GM19043 (cell line): ENCODE measurements at regions not wholly inside any gene's neighbourhood (a gene's known extent, or its start where the extent isn't known, plus 50 kb on each side); places are given as distances from the start of the nearest gene placed in this dataset.
A peak's percentile ranks its signal among the peaks of the same experiment; 100 is the strongest.

Source experiments
- ATAC-seq: cut with Tn5 transposase; IDR thresholded peaks from one replicate; pipeline ENCODE4 v1.9.1; 2021; ENCODE audit warnings: low read depth; ENCODE audit not compliant: unreplicated experiment

- ATAC-seq: peak; percentile 87
Measured at GRCh38 chr5:82351754-82352145, 73.6 kb upstream of the RPS23 start.

- no peak for ATAC-seq
Measured at GRCh38 chr5:82351297-82351696, 73.1 kb upstream of the RPS23 start.

- no peak for ATAC-seq
Measured at GRCh38 chr5:82349652-82350051, 71.5 kb upstream of the RPS23 start.

DNA sequence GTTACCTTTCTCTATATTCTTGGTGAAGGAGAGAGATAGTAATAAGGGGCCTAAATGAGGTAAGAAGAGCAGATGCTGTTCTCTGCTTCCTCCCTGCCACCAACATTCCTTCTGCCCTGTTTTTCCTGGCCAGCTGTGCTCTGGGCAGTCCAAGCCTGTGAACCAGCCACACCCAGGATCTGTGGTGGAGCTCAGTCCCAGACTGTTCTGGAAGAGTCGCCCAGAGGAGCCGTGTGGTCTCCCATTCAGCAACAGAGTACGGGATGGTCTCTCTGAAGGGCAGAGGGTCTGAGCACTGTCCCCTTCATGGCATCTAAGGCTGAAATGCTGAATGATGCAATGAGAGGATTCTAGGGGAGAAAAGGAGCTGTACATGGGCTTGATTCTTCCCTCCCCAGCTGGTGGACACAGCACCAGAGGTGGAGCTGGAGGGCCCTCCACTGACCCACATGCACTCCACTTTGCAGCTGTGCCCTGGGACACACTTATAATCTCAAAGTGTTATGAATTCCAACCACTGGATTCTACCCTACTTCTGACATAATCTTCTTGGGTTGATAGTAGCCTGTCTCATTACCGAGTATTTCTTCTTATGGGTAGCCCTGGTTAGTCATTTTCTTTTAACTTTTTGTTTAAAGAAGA is 70.8 kb upstream of the RPS23 start:
- ATAC-seq: no peak

DNA sequence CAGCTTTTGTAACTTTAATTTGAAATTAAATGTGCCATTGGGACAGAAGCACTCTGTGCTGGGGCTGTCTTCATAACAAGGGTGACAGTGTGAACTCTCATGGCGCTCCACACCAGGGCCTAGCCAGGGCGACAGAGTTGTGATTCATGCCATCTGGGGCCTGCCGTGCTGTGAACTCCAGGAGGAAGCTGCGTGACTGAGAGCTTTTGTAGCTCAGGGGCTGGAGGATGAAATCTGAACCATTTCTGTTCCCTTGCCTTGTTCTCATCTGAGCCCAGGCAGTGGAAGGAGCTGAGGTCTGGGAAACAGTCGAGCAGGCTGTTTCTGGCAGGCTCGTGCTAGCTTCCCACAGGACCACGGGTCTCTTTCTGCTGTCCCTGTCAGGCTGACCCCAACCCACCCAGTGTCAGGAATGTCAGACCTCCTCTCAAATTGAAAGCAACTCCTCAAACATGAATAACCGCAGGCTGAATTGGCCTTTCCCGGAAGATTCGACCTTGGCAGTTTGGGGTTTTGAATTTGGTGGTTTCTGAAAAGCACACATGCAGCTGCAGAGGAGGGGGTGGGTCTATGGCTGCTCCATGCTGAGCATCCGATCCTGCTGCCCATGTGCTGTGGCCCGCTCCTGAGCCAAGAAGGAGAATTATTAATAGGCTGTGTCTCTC is 69.2 kb upstream of the RPS23 start:
- ATAC-seq: no peak

- ATAC-seq: no peak
Measured at GRCh38 chr5:82346399-82347165, 68.4 kb upstream of the RPS23 start.

DNA sequence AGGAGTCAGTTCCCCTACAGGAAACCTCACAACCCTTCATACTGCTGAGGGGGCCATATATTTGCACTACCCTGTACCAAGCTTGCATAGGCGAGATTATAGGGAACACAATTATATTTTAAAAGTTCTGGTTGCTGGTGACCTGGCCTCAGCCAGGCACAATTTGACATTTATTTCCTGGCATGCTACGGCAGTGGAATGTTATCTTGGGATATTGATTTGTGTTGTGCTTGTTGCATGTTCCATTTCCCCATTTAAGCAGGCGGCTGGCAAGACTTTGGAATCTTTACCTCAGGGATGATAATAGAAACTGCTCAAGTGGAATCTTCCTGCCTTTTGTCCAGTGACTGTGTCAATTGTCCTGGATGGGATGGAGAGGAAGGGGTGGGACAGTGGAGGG is 67.0 kb upstream of the RPS23 start:
- no peak for ATAC-seq

DNA sequence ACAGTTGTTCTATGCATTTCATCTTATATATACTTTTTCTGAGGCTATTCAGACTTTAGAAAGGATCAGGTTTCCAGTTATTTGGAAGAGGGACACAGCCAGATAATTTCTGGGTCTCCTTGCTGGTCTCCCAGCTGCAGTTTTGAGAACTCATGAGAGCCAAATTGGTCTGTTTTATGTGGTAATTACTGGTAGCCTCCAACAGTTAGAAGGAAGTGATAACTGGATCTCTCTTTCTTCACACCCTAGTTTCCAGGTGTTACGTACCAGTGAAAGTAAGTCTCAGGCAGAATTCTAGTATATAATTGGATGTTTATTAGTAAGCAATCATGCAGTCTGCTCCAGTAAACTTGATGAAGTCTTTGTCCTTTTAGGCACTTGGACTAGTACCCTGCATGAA is 63.2 kb upstream of the RPS23 start:
- no peak for ATAC-seq

DNA sequence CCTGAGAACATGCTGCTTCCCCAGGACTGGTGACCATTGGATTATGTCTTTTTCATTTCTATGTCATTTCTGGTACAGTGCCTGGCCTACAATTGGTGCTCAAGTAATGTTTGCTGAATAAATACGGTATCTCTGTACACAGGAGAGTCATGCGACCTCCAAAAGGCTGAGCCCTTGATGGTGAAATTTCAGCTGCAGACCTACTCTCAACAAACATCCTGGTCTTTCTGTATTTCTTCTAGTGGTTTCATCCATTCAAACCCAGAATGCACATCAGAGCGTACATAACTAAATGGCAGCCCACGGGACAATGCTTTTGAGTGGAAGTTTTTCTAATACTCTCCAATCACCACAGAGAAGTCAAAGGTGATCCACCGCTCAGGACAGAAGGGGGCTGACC is 62.6 kb upstream of the RPS23 start:
- no peak for ATAC-seq

- no peak for ATAC-seq
Measured at GRCh38 chr5:82339792-82340191, 61.6 kb upstream of the RPS23 start.

- no peak for ATAC-seq
Measured at GRCh38 chr5:82338771-82339373, 60.7 kb upstream of the RPS23 start.

GRCh38 chr5:82336959-82337351 is 58.8 kb upstream of the RPS23 start:
- no peak for ATAC-seq

DNA sequence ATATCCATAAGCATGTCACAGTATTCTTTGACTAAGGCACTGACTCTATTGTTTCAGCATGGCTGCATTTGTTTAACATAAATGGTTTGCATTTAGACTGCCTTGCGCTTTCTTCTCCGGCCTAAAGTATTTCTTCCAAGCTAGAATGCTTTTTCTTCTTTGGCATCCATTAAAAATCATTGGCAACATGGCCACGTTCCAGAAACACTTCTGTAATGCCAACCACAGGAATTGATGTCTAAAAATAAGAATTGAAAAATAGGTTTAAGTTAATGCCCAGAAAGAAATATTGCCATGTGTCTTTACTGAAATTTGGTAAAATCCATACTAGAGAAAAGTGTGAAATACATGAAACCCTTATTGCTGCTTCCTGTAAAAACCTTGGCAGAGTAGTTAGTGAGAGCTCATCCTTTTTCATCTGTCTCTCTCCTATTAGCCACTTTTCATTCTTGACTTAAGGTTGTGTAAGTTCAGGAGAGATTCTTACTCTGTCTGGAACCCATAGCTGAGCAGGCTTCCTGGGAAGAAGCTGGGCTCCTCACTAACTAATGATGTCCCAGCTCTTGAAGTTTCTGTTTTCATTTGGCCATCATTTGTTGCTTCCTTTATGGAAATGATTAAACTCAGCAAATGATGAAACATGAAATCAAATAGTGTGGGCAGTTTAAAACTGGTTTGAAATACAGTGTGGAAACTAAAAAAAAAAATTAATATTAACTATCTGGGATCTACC is 58.2 kb upstream of the RPS23 start:
- ATAC-seq: no peak

DNA sequence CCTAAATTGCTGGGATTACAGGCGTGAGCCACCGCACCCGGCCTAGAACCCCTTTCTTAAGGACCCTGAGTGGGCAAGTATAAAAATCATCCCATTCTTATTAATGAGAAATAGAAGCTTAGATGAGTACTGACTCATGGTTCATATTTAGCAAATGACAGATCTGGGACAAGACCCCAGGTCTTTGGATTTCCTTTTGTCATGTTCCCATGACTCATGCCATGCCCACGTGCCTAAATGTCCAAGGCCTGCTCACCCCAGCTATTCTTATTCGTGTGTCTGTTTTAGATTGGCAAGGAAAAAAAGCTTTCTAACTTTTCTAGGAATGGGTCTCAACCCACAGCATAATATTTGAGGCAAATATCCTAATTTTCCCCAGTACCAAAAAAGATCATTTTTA is 57.7 kb upstream of the RPS23 start:
- no peak for ATAC-seq

DNA sequence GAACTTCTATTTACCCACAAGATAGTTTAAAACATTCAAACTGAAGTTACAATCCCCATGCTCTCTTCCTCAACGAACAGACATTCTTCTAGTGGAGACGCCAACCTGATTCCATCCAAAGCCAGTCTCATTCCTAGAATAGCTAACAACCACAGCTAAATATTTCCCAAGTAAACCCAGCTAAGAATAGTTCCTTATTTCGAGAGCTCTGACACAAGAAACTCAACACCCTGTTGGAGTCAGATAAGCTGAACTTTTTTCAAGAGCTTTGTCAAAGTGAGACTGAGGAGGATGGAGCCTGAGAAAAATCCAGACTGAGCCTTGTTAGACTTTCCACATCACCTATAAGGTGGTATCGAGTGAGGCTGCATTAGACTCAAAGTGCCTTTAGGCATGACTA is 56.7 kb upstream of the RPS23 start:
- ATAC-seq: no peak

DNA sequence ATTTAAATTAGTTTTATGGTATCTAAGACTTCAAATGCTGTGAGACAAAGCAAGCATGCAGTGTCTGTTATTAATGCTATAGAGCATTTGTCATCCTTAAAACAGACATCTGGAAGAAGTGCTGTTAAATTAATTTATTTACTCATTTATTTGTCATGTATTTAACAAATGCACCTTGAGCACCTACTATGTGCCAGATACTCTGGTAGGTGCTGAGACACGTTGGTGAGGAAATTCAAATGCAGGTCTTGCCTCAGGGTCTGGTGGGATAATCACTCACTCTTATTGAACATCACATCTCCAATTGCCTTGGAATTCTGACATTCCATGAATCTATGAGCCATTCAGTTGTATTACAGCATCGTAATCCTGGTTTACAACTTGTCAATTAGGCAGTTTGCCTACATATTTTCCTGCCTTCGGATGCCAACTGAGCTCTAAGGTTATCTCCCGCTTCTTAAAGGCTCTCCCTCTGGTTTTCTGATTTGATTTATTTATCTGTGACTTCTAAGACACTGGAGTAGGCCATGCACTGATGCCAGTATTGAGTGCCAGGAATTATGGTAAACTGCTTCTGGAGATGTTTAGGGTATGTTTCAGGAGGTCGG is 56.0 kb upstream of the RPS23 start:
- no peak for ATAC-seq

DNA sequence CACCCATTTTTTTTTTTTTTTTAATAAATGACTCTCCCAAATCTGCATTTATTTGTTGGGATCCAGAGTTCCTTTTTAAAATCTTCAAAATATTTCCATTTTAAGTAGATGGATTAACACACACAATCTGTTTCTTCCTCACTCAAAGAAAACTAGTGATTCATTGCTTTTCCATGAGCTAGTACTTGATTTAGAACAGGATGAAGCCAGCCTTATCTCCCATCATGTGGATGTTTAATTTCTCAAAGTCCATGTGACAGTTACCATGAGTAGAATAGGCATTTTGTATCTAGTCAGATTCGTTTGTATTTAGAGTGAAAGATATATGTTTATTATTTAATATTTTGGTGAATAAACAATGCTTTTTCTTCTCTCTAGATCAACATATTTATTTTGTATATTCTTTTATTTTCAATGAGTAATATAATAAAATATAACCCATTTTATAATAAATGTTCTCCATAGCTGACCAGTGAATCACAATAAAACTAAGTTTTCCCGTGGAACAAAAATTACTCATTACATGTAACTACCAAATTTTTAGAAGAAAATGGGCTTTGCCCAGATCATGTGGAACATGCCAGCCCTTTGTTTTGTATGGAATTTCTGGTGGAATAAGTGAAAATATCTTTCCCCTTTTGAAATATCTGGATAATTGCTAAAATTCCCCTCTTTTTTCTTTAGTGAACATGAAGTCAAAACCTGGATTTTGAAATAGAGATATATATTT is 54.9 kb upstream of the RPS23 start:
- ATAC-seq: no peak

DNA sequence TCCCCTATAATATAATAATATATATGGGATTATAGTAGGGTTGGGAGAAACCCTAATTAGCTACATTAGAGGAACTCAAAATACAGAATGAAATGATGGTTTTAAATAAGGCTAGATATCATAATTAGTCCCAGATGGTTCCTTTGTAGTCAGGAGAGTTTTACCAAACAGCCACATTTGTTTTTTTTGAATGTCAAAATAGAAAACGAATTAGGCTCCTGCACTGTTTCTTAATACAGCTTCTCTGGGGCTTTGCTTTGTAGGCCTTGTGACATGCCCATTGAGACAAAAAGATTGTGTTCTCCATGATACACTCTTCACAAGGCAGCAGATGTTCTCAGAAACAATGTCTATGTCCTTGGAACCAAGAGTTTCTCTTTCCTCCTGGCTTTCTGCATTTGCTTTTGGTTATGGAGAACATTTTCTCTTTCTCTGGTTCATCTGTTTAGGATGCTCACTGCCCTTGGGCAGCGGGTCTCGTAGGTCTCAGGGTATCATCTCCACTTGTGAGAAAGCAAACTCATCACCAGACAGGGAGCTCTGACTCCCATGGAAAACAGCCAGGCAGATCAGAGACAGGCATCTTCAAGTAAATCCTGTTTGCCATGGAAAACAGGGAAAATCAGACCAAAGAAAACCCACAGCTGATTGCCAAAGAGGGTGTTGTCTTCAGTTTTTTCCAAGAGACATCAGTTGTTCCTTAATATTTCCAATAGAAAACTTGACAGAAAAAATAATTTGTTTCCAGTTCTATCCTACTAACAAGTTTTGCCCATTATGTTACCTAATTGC is 54.1 kb upstream of the RPS23 start:
- no peak for ATAC-seq

DNA sequence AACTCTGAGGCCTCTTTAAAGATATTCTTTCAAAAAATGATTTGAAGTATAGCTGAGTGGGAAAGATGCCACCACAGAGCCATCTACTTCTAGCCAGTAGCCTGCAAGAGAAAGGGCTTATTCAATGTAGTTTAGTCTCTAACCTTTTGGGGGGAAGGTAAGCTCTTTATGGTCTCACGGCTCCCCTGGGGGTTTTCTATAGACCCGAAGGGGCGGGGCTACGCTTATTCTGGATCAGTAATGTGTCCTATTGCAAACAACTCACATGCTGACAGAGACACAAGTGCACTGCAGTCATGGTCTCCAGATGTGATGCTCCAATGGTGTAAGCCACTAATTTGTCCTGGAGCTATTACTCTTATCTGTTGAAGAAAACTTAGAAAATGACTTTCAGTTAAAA is 53.4 kb upstream of the RPS23 start:
- ATAC-seq: no peak
